DOHH2 (cell line): ENCODE measurements at regions not wholly inside any gene's neighbourhood (a gene's known extent, or its start where the extent isn't known, plus 50 kb on each side); places are given as distances from the start of the nearest gene placed in this dataset.
A peak's percentile ranks its signal among the peaks of the same experiment; 100 is the strongest.

Experiments used
- H3F3A ChIP-seq: fragments of 200-600 bp; sonication (generic), shearing (Covaris generic); 2 replicates; pipeline ENCODE4 v1.6.0; 2016; ENCODE audit warnings: antibody characterized with exemption, mild to moderate bottlenecking; ENCODE audit not compliant: control insufficient read depth, insufficient read depth
- H3K27ac ChIP-seq: fragments of 200-600 bp; sonication (generic); 2 replicates; pipeline ENCODE4 v1.5.1; 2014; ENCODE audit warnings: low read depth, mild to moderate bottlenecking, low read length, moderate library complexity
- H3K27me3 ChIP-seq: fragments of 200-600 bp; sonication (generic); 2 replicates; pipeline ENCODE4 v1.6.1; 2014; ENCODE audit warnings: mild to moderate bottlenecking, low read length, mixed read lengths; ENCODE audit not compliant: control insufficient read depth
- H3K36me3 ChIP-seq: fragments of 200-600 bp; sonication (generic); 2 replicates; pipeline ENCODE4 v1.6.1; 2014; ENCODE audit warnings: mild to moderate bottlenecking, low read length, moderate library complexity, mixed read lengths; ENCODE audit not compliant: control insufficient read depth
- H3K4me1 ChIP-seq: fragments of 200-600 bp; sonication (generic); 2 replicates; pipeline ENCODE4 v1.6.1; 2014; ENCODE audit warnings: mild to moderate bottlenecking, low read length, mixed read lengths; ENCODE audit not compliant: control insufficient read depth
- H3K4me2 ChIP-seq: fragments of 200-600 bp; sonication (generic); 2 replicates; pipeline ENCODE4 v1.6.0; 2014; ENCODE audit warnings: mild to moderate bottlenecking, low read length, moderate library complexity
- H3K4me3 ChIP-seq: fragments of 200-600 bp; sonication (generic); 2 replicates; pipeline ENCODE4 v1.5.1; 2014; ENCODE audit warnings: mild to moderate bottlenecking, low read length, mixed read lengths
- H3K79me2 ChIP-seq: fragments of 200-600 bp; sonication (generic); 2 replicates; pipeline ENCODE4 v1.6.1; 2014; ENCODE audit warnings: mild to moderate bottlenecking, low read length, mixed read lengths; ENCODE audit not compliant: control insufficient read depth
- H3K9me2 ChIP-seq: fragments of 200-600 bp; sonication (generic); replicated peaks from 2 replicates; pipeline ENCODE4 v1.6.1; 2014; ENCODE audit warnings: mild to moderate bottlenecking, low read length, mixed read lengths; ENCODE audit not compliant: control insufficient read depth
- H3K9me3 ChIP-seq: fragments of 200-600 bp; sonication (generic); 2 replicates; pipeline ENCODE4 v1.6.1; 2014; ENCODE audit warnings: antibody characterized with exemption, low read length, mixed read lengths; ENCODE audit not compliant: control insufficient read depth, insufficient read depth
- H4K20me1 ChIP-seq: fragments of 200-600 bp; sonication (generic); 2 replicates; pipeline ENCODE4 v1.6.0; 2014; ENCODE audit warnings: low read depth, mild to moderate bottlenecking, antibody characterized with exemption, low read length, moderate library complexity; ENCODE audit not compliant: control insufficient read depth, insufficient read depth
- CTCF ChIP-seq: fragments of 200-600 bp; sonication (generic); IDR thresholded peaks from one replicate; pipeline ENCODE4 v1.5.1; 2014; ENCODE audit warnings: antibody characterized with exemption, mild to moderate bottlenecking, low read depth, low read length; ENCODE audit not compliant: poor library complexity, severe bottlenecking
- EZH2phosphoT487 ChIP-seq: fragments of 200-600 bp; sonication (generic); IDR thresholded peaks from 2 replicates; pipeline ENCODE4 v1.6.1; 2017; ENCODE audit warnings: borderline replicate concordance, mild to moderate bottlenecking, antibody characterized with exemption, low read length, moderate library complexity, mixed read lengths

GRCh38 chr3:882533-882932, 210.3 kb upstream of the CNTN6 start:
- no peak overlapping the region for H3K4me2 ChIP-seq
- no peaks in the 10 kb centered on the region for H3K27me3 ChIP-seq
- H3K79me2 ChIP-seq = no peaks in the 10 kb centered on the region
- TF ChIP-seq EZH2phosphoT487 (no peak), CTCF (no peak)
- no peaks in the 10 kb centered on the region for H3K9me2 ChIP-seq
- H3F3A ChIP-seq = no peaks in the 10 kb centered on the region
- no peak overlapping the region for H3K27ac ChIP-seq
- H3K4me1 ChIP-seq = no peaks in the 10 kb centered on the region
- no peaks in the 10 kb centered on the region for H3K36me3 ChIP-seq
- H3K4me3 ChIP-seq = no peak overlapping the region
- no peaks in the 10 kb centered on the region for H3K9me3 ChIP-seq
- no peaks in the 10 kb centered on the region for H4K20me1 ChIP-seq

- no peaks in the 10 kb centered on the region for H3F3A ChIP-seq
- H3K9me2 ChIP-seq = no peaks in the 10 kb centered on the region
- H3K4me2 ChIP-seq = no peak overlapping the region
- no peaks in the 10 kb centered on the region for H3K36me3 ChIP-seq
- no peaks in the 10 kb centered on the region for H3K79me2 ChIP-seq
- H3K9me3 ChIP-seq = no peaks in the 10 kb centered on the region
- no peaks in the 10 kb centered on the region for H3K27me3 ChIP-seq
- H3K4me3 ChIP-seq = no peak overlapping the region
- TF ChIP-seq EZH2phosphoT487 = no peak
- peak; percentile 65 for TF ChIP-seq CTCF
- H3K27ac ChIP-seq = no peak overlapping the region
- H3K4me1 ChIP-seq = no peaks in the 10 kb centered on the region
- H4K20me1 ChIP-seq = no peaks in the 10 kb centered on the region
Measured at GRCh38 chr3:901953-902778, 190.7 kb upstream of the CNTN6 start.

DNA sequence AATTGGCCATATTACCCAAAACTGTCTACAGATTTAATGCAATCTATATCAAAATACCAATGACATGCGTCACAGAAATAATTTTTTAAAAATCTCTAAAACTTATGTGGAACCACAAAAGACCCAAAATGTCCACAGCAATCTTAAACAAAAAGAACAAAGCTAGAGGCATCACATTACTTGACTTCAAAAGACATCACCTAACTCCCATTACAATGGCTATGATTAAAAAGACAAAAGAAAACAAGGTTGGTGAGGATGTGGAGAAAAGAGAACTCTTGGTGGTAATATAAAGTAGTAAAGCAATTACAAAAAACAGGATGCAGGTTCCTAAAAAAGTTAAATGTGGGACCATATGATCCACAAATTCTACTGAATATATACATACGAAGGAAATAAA, 187.6 kb upstream of the CNTN6 start:
- Histone ChIP-seq H3K4me2 (no peak overlapping the region), H3K9me3 (no peaks in the 10 kb centered on the region), H3K79me2 (no peaks in the 10 kb centered on the region), H3F3A (no peaks in the 10 kb centered on the region), H3K4me3 (no peak overlapping the region), H3K36me3 (no peaks in the 10 kb centered on the region), H3K27ac (no peak overlapping the region), H4K20me1 (no peaks in the 10 kb centered on the region), H3K9me2 (no peaks in the 10 kb centered on the region), H3K27me3 (no peaks in the 10 kb centered on the region), H3K4me1 (no peaks in the 10 kb centered on the region)
- no peak for TF ChIP-seq EZH2phosphoT487
- no peak for TF ChIP-seq CTCF
